ENCODE measurements at regions not wholly inside any gene's neighbourhood (a gene's known extent, or its start where the extent isn't known, plus 50 kb on each side); places are given as distances from the start of the nearest gene placed in this dataset.

DNA sequence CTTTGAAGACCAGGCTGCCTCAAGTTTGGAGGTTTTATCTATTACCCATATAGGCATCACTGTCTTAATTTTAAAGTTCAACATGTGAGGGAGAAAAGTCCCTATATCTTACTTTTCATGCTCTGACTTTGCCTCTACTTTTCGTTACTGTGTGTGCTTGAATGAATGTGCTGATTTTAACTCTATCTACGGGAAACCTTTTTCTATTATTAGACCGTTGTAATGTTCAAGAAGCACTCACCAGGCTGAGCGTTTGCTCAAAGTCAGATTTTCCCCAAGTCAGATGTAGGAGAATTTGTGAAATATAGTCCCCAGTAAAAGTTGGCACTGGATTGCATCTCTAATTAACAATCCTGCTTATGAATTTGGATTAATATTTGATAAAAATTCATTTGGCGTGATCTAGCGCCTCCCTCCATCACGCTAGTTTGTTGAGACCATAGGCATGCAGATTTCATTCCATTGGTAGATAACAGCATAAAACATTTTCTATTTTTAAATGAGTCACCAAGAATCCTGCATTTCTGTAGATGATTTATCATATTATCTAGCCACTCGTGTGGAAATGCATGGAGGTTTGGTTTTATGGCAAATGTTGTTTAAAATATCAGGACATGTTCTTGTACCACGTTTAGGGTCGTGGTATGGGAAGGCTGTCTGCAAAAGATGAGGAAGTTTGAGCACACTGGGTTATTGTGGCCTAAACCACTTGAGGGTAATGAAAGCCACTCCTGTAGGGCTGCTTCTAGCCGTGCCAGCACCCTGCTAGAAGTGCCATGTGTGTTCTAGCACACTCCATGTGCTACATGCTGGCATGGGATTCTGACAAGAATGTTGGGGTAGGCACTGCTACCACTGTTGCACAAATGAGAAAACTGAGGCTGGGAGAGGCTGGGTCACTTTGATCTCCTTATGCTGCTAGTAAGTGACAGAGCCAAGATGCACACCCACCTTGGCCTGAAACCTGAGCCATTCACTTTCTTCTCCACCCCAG, 179.4 kb downstream of the FGF9 start:
- TF ChIP-seq POLR2AphosphoS5 (IDR thresholded peaks at IDR 0.05; ENCODE audit: low read depth, low read length) (no peak), TAF1 (IDR thresholded peaks at IDR 0.05; ENCODE audit: borderline replicate concordance, insufficient read depth, low read length) (no peak), FOXP2 (optimal IDR thresholded peaks at IDR 0.05; ENCODE audit: borderline replicate concordance, extremely low read depth, extremely low read length, insufficient read depth) (no peak), SIN3A (IDR thresholded peaks at IDR 0.05; ENCODE audit: borderline replicate concordance, insufficient read depth, low read length) (no peak)
- TF ChIP-seq, protein P1, sequence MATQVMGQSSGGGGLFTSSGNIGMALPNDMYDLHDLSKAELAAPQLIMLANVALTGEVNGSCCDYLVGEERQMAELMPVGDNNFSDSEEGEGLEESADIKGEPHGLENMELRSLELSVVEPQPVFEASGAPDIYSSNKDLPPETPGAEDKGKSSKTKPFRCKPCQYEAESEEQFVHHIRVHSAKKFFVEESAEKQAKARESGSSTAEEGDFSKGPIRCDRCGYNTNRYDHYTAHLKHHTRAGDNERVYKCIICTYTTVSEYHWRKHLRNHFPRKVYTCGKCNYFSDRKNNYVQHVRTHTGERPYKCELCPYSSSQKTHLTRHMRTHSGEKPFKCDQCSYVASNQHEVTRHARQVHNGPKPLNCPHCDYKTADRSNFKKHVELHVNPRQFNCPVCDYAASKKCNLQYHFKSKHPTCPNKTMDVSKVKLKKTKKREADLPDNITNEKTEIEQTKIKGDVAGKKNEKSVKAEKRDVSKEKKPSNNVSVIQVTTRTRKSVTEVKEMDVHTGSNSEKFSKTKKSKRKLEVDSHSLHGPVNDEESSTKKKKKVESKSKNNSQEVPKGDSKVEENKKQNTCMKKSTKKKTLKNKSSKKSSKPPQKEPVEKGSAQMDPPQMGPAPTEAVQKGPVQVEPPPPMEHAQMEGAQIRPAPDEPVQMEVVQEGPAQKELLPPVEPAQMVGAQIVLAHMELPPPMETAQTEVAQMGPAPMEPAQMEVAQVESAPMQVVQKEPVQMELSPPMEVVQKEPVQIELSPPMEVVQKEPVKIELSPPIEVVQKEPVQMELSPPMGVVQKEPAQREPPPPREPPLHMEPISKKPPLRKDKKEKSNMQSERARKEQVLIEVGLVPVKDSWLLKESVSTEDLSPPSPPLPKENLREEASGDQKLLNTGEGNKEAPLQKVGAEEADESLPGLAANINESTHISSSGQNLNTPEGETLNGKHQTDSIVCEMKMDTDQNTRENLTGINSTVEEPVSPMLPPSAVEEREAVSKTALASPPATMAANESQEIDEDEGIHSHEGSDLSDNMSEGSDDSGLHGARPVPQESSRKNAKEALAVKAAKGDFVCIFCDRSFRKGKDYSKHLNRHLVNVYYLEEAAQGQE (IDR thresholded peaks at IDR 0.05; ENCODE audit: insufficient read depth in 1 of 2, low read depth in 2 of 2, low read length in 2 of 2): no peak

DNA sequence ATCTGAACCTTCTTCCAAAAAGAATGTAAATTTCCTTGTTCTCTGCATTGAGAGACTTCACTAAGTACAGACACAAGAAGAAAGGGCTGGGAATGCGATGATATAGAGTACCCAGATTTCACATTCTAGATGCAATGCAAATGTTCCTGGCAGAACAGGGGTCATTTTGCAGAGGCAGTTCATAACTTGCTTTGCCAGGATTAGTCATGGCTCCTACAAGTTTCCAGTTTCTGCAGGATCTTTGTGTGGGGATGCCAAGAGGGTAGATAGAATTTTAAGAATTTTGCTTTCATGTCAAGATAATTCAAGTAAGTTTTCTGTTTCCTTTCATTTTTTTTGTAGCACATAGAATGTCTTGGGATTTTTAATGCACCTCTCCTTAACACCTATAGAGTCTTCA, 181.2 kb downstream of the FGF9 start:
- TF ChIP-seq FOXP2 (optimal IDR thresholded peaks at IDR 0.05; ENCODE audit: borderline replicate concordance, extremely low read depth, extremely low read length, insufficient read depth): no peak
- TF ChIP-seq TAF1 (IDR thresholded peaks at IDR 0.05; ENCODE audit: borderline replicate concordance, insufficient read depth, low read length): no peak
- TF ChIP-seq SIN3A (IDR thresholded peaks at IDR 0.05; ENCODE audit: borderline replicate concordance, insufficient read depth, low read length): no peak
- TF ChIP-seq, protein P1 (IDR thresholded peaks at IDR 0.05; ENCODE audit: insufficient read depth in 1 of 2, low read depth in 2 of 2, low read length in 2 of 2): no peak
- no peak for TF ChIP-seq POLR2AphosphoS5 (IDR thresholded peaks at IDR 0.05; ENCODE audit: low read depth, low read length)

GRCh38 chr13:21853779-21854178, 182.9 kb downstream of the FGF9 start:
- TF ChIP-seq TAF1 (IDR thresholded peaks at IDR 0.05; ENCODE audit: borderline replicate concordance, insufficient read depth, low read length) (no peak), FOXP2 (optimal IDR thresholded peaks at IDR 0.05; ENCODE audit: borderline replicate concordance, extremely low read depth, extremely low read length, insufficient read depth) (no peak), SIN3A (IDR thresholded peaks at IDR 0.05; ENCODE audit: borderline replicate concordance, insufficient read depth, low read length) (no peak), POLR2AphosphoS5 (IDR thresholded peaks at IDR 0.05; ENCODE audit: low read depth, low read length) (no peak)
- TF ChIP-seq, protein P1 (IDR thresholded peaks at IDR 0.05; ENCODE audit: insufficient read depth in 1 of 2, low read depth in 2 of 2, low read length in 2 of 2): no peak

GRCh38 chr13:21868823-21869222, 197.9 kb downstream of the FGF9 start:
- TF ChIP-seq POLR2AphosphoS5 (IDR thresholded peaks at IDR 0.05; ENCODE audit: low read depth, low read length) (no peak), TAF1 (IDR thresholded peaks at IDR 0.05; ENCODE audit: borderline replicate concordance, insufficient read depth, low read length) (no peak), SIN3A (IDR thresholded peaks at IDR 0.05; ENCODE audit: borderline replicate concordance, insufficient read depth, low read length) (no peak), FOXP2 (optimal IDR thresholded peaks at IDR 0.05; ENCODE audit: borderline replicate concordance, extremely low read depth, extremely low read length, insufficient read depth) (no peak)
- TF ChIP-seq, protein P1 (IDR thresholded peaks at IDR 0.05; ENCODE audit: insufficient read depth in 1 of 2, low read depth in 2 of 2, low read length in 2 of 2): no peak
